ENCODE measurements at regions not wholly inside any gene's neighbourhood (a gene's known extent, or its start where the extent isn't known, plus 50 kb on each side); places are given as distances from the start of the nearest gene placed in this dataset.
"Not testable (repeated sequence)": the region's sequence is repeated elsewhere in the genome, so short reads cannot be mapped to it uniquely, and the experiment has no call there.

DNA sequence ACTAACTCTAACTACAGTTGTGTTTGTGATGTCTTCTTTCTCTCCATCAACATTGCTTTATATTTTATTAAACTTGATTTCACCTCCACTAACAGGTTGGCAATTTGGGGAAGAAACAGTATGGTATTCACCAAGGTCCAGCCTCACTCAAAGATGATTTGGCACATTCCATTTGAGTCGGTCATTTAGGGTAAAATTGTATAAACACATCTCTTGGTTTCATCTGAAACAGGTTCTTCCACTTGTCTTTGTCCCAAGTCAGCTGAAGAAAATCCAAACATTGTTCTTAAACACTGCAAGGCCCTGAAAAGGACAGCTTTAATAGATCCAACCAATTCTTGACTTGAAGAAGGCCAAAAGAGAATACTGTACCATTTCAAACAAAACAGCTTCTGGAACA, 104.9 kb upstream of the NT5E start:
- no peak for DNase-seq (ENCODE audit: low read depth)
- no peak overlapping the region for H3K4me3 ChIP-seq (ENCODE audit: low read depth, low read length)
- TF ChIP-seq MYC (IDR thresholded peaks at IDR 0.05; ENCODE audit: low read depth, low read length) (no peak), POLR2A (IDR thresholded peaks at IDR 0.05; ENCODE audit: extremely low read depth, insufficient read length) (no peak), MAX (IDR thresholded peaks at IDR 0.05; ENCODE audit: low read depth, low read length) (no peak), CTCF (IDR thresholded peaks at IDR 0.05; ENCODE audit: low read depth, low read length) (no peak)

- H3K4me3 ChIP-seq (ENCODE audit: low read depth, low read length), result no peak overlapping the region
- no peak for DNase-seq (ENCODE audit: low read depth)
- TF ChIP-seq MYC (IDR thresholded peaks at IDR 0.05; ENCODE audit: low read depth, low read length), result no peak
- TF ChIP-seq POLR2A (IDR thresholded peaks at IDR 0.05; ENCODE audit: extremely low read depth, insufficient read length), result no peak
- TF ChIP-seq MAX (IDR thresholded peaks at IDR 0.05; ENCODE audit: low read depth, low read length), result no peak
- TF ChIP-seq CTCF (IDR thresholded peaks at IDR 0.05; ENCODE audit: low read depth, low read length), result no peak
Observed at GRCh38 chr6:85343428-85343827, 106.5 kb upstream of the NT5E start.

- TF ChIP-seq MAX (IDR thresholded peaks at IDR 0.05; ENCODE audit: low read depth, low read length) (no peak), CTCF (IDR thresholded peaks at IDR 0.05; ENCODE audit: low read depth, low read length) (no peak), MYC (IDR thresholded peaks at IDR 0.05; ENCODE audit: low read depth, low read length) (no peak), POLR2A (IDR thresholded peaks at IDR 0.05; ENCODE audit: extremely low read depth, insufficient read length) (no peak)
- H3K4me3 ChIP-seq (ENCODE audit: low read depth, low read length), result no peak overlapping the region
- DNase-seq (ENCODE audit: low read depth), result no peak
Observed at GRCh38 chr6:85329196-85329595, 120.7 kb upstream of the NT5E start.

DNA sequence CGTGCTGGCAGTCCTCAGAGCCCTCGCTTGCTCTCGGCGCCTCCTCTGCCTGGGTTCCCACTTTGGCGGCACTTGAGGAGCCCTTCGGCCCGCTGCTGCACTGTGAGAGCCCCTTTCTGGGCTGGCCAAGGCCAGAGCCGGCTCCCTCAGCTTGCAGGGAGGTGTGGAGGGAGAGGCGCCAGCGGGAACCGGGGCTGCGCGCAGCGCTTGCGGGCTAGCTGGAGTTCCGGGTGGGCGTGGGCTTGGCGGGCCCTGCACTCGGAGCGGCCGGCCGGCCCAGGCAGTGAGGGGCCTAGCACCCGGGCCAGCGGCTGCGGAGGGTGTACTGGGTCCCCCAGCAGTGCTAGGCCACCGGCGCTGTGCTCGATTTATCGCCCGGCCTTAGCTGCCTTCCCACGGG, 124.1 kb upstream of the NT5E start:
- H3K4me3 ChIP-seq (ENCODE audit: low read depth, low read length); DNase-seq (ENCODE audit: low read depth): not testable (repeated sequence)

GRCh38 chr6:85323435-85324040, 126.3 kb upstream of the NT5E start:
- H3K4me3 ChIP-seq (ENCODE audit: low read depth, low read length), result no peak overlapping the region
- peak; percentile 82 for DNase-seq (ENCODE audit: low read depth)
- TF ChIP-seq MAX (IDR thresholded peaks at IDR 0.05; ENCODE audit: low read depth, low read length) (no peak), CTCF (IDR thresholded peaks at IDR 0.05; ENCODE audit: low read depth, low read length) (peak; percentile 92)

DNA sequence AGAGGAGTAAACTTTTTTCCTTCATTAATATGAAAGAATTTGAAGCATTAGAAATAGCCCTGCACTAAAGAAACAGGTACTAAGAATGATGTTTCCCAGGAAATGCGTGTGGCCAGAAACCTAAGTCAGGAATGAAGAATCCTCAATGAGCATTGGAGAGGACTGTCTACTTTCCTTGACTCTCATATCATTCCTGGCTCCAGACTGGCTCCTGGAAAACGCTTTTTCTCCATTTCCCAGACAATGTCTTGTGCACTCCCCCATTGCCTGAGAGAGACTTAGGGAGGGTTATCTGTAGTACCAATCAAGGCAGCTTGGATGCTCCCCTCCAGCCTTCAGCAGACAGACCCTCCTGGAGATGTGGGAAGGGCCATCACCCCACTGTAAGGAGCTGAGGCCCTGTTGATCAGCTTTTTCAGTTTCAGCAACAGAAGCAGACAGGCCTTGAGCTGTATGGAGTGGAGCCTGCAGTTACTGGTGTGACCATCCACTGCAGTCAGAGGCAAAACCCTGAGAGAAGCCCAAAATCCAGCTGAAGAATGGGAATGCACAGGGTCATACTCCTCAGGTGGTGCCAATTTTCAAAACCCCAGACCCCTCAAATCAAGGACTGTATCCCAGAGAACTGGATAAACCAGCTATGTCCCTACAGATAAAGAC, 127.3 kb upstream of the NT5E start:
- no peak for TF ChIP-seq MYC (IDR thresholded peaks at IDR 0.05; ENCODE audit: low read depth, low read length)
- no peak for TF ChIP-seq MAX (IDR thresholded peaks at IDR 0.05; ENCODE audit: low read depth, low read length)
- no peak for TF ChIP-seq POLR2A (IDR thresholded peaks at IDR 0.05; ENCODE audit: extremely low read depth, insufficient read length)
- no peak for TF ChIP-seq CTCF (IDR thresholded peaks at IDR 0.05; ENCODE audit: low read depth, low read length)

More for the DNA sequence above, 127.3 kb upstream of the NT5E start:
- no peak for DNase-seq (ENCODE audit: low read depth)
- no peak overlapping the region for H3K4me3 ChIP-seq (ENCODE audit: low read depth, low read length)
